Thyroid gland (tissue), 4 donors: ENCODE measurements at regions not wholly inside any gene's neighbourhood (a gene's known extent, or its start where the extent isn't known, plus 50 kb on each side); places are given as distances from the start of the nearest gene placed in this dataset.

ENCODE experiments used
- DNase-seq, 2 donors: peaks; one replicate each; pipeline ENCODE4 v3.0.0-alpha.2; 2019
- H3K27ac ChIP-seq, 3 donors: fragments of 200-600 bp; sonication (generic); 1 replicate in 2 of 3; 2 replicates in 1 of 3; pipeline ENCODE4 v1.5.1; 2016 to 2019; ENCODE audit warnings: mild to moderate bottlenecking in 1 of 3, moderate library complexity in 1 of 3
- H3K27me3 ChIP-seq: fragments of 200-600 bp; sonication (generic); one replicate; pipeline ENCODE4 v1.5.1; 2019
- H3K36me3 ChIP-seq, 2 donors: fragments of 200-600 bp; sonication (generic); one replicate each; pipeline ENCODE4 v1.5.1; 2016 to 2019
- H3K4me1 ChIP-seq, 2 donors: fragments of 200-600 bp; sonication (generic); one replicate each; pipeline ENCODE4 v1.5.1; 2017 to 2019
- H3K4me3 ChIP-seq, 3 donors: fragments of 200-600 bp; sonication (generic); replicated peaks in 1 of 3; 1 replicate in 2 of 3; 2 replicates in 1 of 3; pipeline ENCODE4 v1.5.1; 2016; ENCODE audit warnings: mild to moderate bottlenecking in 1 of 3
- H3K9me3 ChIP-seq: fragments of 200-600 bp; sonication (generic); one replicate; pipeline ENCODE4 v1.5.1; 2017
- POLR2A ChIP-seq, 2 donors: fragments of 450-650 bp; IDR thresholded peaks; one replicate each; pipeline ENCODE4 v1.6.1; 2017; ENCODE audit warnings: antibody characterized with exemption in 2 of 2, mild to moderate bottlenecking in 2 of 2, moderate library complexity in 1 of 2
- WGBS, 2 donors: methylation state at CpG; one replicate each; pipeline ENCODE4 v1.1.5; 2017; 5-methylcytosine and 5-hydroxymethylcytosine counted together
- intact Hi-C: fragments of 100-400 bp; cut with DNase I; formaldehyde crosslinking; loops from one replicate; pipeline ENCODE4 v1.15.1; 2023
- TF ChIP-seq, protein P1 (sequence below), 6 experiments: fragments of 200-600 bp in 3 of 6; fragments of 450-650 bp in 3 of 6; sonication (generic) in 3 of 6; IDR thresholded peaks; one replicate each; pipeline ENCODE4 v1.5.1; 2016 to 2019; ENCODE audit warnings: antibody characterized with exemption in 6 of 6, mild to moderate bottlenecking in 2 of 6, inconsistent platforms in 1 of 6, moderate library complexity in 1 of 6

DNA sequence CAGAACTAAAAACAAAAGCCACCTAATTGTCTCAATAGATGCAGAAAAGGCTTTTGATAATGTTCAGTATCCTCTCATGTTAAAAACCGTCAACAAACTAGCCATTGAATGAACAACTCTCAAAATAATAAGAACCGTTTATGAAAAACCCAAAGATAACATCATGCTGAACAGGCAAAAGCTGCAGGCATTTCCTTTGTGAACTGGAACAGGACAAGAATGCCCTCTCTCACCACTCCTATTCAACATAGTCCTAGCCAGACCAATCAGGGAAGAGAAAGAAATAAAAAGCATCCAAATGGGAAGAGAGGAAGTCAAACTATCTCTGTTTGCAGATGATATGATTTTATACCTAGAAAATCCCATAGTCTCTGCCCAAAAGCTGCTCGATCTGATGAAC, 179.6 kb upstream of the EDNRB start:
- H3K4me3 ChIP-seq = no peak overlapping the region
- DNase-seq = no peak
- TF ChIP-seq, protein P1, sequence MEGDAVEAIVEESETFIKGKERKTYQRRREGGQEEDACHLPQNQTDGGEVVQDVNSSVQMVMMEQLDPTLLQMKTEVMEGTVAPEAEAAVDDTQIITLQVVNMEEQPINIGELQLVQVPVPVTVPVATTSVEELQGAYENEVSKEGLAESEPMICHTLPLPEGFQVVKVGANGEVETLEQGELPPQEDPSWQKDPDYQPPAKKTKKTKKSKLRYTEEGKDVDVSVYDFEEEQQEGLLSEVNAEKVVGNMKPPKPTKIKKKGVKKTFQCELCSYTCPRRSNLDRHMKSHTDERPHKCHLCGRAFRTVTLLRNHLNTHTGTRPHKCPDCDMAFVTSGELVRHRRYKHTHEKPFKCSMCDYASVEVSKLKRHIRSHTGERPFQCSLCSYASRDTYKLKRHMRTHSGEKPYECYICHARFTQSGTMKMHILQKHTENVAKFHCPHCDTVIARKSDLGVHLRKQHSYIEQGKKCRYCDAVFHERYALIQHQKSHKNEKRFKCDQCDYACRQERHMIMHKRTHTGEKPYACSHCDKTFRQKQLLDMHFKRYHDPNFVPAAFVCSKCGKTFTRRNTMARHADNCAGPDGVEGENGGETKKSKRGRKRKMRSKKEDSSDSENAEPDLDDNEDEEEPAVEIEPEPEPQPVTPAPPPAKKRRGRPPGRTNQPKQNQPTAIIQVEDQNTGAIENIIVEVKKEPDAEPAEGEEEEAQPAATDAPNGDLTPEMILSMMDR (IDR thresholded peaks at IDR 0.05) = no peak
- no peak for TF ChIP-seq POLR2A (IDR thresholded peaks at IDR 0.05)
- 63 to 68% methylated on average over 3 of the region's 3 CpGs for WGBS, 2 donors
- no peaks in the 10 kb centered on the region for H3K4me1 ChIP-seq
- H3K27me3 ChIP-seq = no peaks in the 10 kb centered on the region
- intact Hi-C loops = no loop called here
- no peaks in the 10 kb centered on the region for H3K36me3 ChIP-seq
- no peaks in the 10 kb centered on the region for H3K9me3 ChIP-seq
- H3K27ac ChIP-seq = no peak overlapping the region

DNA sequence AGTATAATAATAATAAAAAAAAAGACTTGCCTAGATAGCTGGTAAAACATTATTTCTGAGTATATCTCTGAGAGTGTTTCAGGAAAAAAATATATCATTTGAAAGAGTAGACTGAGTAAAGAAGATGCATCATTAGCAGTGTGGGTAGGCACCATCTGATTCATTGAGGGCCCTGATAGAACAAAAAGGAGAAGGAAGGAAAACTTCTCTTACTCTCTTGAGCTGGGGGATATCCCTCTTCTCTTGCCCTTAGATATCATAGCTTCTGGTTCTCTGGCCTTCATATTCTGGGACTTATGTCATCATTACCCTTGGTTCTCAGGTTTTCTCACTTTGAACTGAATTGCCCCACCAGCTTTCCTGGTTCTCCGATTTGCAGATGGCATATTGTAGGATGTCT, 177.6 kb upstream of the EDNRB start:
- H3K4me1 ChIP-seq = no peaks in the 10 kb centered on the region
- WGBS, 2 donors = 94 to 98% methylated on average over 1 of the region's 1 CpG
- no peaks in the 10 kb centered on the region for H3K27me3 ChIP-seq
- TF ChIP-seq POLR2A (IDR thresholded peaks at IDR 0.05) = no peak
- TF ChIP-seq, protein P1 (IDR thresholded peaks at IDR 0.05) = no peak
- intact Hi-C loops = no loop called here
- H3K9me3 ChIP-seq = no peaks in the 10 kb centered on the region
- no peak overlapping the region for H3K4me3 ChIP-seq
- H3K27ac ChIP-seq = no peak overlapping the region
- no peaks in the 10 kb centered on the region for H3K36me3 ChIP-seq
- no peak for DNase-seq

DNA sequence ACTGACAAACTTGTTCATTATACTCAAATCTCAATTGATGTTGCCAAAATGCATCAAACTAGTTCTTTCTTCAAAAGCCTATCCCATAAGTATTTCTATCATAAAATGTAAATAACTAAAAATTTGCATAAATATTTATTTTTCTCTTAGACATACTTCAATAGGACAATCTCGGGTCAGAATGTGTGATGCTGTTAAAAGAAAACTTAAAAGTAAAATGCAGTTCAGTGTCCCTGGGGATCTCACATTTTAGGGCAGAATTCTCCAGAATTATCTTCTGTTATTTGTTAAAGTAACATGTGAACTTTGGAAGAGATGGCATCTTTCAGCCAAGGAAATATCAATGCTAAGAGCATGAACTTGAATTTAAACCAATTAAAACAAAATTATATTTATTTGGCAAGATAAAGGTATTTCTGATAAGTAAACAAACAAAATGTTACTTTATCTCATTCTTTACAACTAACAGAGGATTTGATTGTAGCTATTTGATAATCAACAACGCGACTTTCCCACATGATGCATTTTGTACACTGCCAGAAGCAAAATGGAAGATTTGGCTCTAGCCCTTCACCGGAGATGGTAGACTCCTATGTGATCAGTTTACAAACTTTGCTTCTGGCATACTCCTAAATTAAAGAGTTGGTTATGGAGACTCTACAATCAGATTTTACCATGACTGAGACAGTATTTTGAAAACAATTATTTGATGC, 169.5 kb upstream of the EDNRB start:
- Histone ChIP-seq H3K4me3 (no peak overlapping the region), H3K36me3 (no peaks in the 10 kb centered on the region), H3K9me3 (no peaks in the 10 kb centered on the region), H3K27me3 (no peaks in the 10 kb centered on the region), H3K27ac (no peak overlapping the region), H3K4me1 (no peaks in the 10 kb centered on the region)
- intact Hi-C loops = no loop called here
- 82 to 88% methylated on average over 4 of the region's 4 CpGs for WGBS, 2 donors
- no peak for TF ChIP-seq POLR2A (IDR thresholded peaks at IDR 0.05)
- TF ChIP-seq, protein P1 (IDR thresholded peaks at IDR 0.05) = no peak
- no peak for DNase-seq

DNA sequence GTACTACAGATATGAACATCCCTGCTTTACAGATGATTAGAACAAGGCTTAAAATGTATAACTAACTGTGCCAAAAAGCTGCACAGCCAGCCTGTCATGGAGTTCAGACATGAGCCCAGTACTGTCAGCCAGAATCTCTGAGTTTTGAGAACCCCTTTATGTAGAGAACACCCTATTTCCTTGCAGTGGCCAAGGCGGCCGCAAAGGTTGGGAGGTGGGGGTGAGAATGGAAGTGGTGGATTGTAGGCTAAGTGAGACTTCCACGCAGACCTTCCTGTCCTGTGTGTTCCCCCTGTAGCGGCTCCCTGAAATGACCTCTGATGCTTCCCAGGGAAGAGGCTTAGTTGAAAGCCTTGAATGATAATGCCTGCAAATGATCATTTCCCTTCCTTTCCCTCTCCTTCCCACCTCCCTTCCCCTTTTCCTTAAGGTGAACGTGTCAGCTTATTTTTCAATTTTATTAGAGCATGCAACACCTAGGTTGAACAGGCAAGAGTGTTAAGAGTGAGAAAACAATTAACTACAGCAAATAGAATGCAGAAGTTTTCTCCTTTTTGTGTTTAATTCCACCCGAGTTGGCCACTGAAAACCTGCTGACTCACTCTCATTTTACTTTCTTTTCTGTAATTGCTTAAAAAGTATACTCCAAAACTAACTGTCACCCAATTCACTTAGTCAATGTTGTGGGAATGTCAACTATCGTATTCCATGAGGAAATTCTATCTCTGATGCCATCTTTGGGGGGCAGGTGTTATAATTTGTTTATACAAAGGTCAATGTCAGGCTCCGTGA, 167.0 kb upstream of the EDNRB start:
- Histone ChIP-seq H3K4me1 (no peaks in the 10 kb centered on the region), H3K36me3 (no peaks in the 10 kb centered on the region), H3K9me3 (no peaks in the 10 kb centered on the region), H3K4me3 (no peak overlapping the region), H3K27me3 (no peaks in the 10 kb centered on the region), H3K27ac (no peak overlapping the region)
- TF ChIP-seq, protein P1 (IDR thresholded peaks at IDR 0.05) = no peak
- TF ChIP-seq POLR2A (IDR thresholded peaks at IDR 0.05) = no peak
- intact Hi-C loops = no loop called here
- no peak for DNase-seq
- WGBS, 2 donors = 55 to 66% methylated on average over 8 of the region's 8 CpGs

DNA sequence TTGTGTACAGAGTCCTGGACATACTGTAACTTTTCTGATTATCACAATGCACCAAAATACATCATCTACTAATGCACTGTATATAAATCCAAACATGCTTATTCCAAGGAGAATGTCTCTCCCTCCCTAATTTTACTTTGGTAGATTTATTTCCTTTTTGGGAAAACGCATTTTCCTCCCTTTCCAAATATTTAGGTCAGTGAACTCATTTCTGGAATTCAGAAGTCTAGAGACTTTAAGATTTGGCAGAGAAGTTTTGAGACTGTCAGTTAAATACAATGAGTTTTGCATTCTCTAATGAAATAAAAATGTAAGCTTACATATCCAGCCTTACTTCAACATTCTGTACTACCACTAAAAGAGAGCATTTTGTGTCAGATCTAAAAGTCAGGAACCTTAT, 165.8 kb upstream of the EDNRB start:
- Histone ChIP-seq H3K9me3 (no peaks in the 10 kb centered on the region), H3K27ac (no peak overlapping the region), H3K27me3 (no peaks in the 10 kb centered on the region), H3K36me3 (no peaks in the 10 kb centered on the region), H3K4me1 (no peaks in the 10 kb centered on the region), H3K4me3 (no peak overlapping the region)
- TF ChIP-seq POLR2A (IDR thresholded peaks at IDR 0.05) = no peak
- TF ChIP-seq, protein P1 (IDR thresholded peaks at IDR 0.05) = no peak
- DNase-seq = no peak
- intact Hi-C loops = no loop called here
- 70 to 74% methylated on average over 1 of the region's 1 CpG for WGBS, 2 donors
